ENCODE measurements at regions not wholly inside any gene's neighbourhood (a gene's known extent, or its start where the extent isn't known, plus 50 kb on each side); places are given as distances from the start of the nearest gene placed in this dataset.

DNA sequence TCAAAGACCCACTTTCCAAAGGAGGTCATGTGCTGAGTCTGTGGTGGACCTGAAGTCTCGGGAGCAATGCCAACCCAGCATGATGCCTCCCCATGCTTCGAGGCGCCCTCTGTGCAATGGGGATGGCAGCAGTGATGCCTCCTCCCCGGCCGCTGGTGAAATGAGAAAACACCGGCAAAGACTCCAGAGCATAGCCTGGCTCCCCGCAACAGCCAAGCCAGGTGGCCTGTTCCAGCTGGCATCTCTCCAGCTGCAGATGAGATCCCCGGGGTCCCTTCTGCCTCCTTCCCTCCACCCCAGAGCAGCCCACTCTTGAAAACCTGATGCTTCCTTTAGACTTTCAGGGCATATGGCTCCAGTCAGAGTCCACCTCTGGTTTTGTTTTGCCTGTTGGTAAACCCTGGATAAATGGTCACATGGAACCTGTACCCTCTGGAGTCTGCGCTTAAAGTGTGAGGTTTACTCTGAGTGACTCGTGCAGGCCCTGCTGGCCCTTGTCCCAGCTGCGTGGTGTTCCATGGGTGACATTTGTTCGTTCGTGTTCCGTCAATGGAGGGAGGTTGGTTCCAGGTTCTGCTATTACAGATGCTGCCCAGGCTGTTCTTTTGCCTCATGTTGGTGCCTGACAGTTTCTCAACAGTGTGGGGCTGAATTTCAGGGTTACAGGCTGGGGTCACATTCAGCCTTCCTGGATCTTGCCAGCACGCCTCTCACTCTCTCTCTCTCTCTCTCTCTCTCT is 181.8 kb upstream of the CIBAR2 start:
- TF ChIP-seq, protein P1, sequence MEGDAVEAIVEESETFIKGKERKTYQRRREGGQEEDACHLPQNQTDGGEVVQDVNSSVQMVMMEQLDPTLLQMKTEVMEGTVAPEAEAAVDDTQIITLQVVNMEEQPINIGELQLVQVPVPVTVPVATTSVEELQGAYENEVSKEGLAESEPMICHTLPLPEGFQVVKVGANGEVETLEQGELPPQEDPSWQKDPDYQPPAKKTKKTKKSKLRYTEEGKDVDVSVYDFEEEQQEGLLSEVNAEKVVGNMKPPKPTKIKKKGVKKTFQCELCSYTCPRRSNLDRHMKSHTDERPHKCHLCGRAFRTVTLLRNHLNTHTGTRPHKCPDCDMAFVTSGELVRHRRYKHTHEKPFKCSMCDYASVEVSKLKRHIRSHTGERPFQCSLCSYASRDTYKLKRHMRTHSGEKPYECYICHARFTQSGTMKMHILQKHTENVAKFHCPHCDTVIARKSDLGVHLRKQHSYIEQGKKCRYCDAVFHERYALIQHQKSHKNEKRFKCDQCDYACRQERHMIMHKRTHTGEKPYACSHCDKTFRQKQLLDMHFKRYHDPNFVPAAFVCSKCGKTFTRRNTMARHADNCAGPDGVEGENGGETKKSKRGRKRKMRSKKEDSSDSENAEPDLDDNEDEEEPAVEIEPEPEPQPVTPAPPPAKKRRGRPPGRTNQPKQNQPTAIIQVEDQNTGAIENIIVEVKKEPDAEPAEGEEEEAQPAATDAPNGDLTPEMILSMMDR (IDR thresholded peaks at IDR 0.05): no peak
- TF ChIP-seq POLR2A (IDR thresholded peaks at IDR 0.05): no peak

Measured in body of pancreas (tissue), 4 donors.